ENCODE measurements at regions not wholly inside any gene's neighbourhood (a gene's known extent, or its start where the extent isn't known, plus 50 kb on each side); places are given as distances from the start of the nearest gene placed in this dataset.

DNA sequence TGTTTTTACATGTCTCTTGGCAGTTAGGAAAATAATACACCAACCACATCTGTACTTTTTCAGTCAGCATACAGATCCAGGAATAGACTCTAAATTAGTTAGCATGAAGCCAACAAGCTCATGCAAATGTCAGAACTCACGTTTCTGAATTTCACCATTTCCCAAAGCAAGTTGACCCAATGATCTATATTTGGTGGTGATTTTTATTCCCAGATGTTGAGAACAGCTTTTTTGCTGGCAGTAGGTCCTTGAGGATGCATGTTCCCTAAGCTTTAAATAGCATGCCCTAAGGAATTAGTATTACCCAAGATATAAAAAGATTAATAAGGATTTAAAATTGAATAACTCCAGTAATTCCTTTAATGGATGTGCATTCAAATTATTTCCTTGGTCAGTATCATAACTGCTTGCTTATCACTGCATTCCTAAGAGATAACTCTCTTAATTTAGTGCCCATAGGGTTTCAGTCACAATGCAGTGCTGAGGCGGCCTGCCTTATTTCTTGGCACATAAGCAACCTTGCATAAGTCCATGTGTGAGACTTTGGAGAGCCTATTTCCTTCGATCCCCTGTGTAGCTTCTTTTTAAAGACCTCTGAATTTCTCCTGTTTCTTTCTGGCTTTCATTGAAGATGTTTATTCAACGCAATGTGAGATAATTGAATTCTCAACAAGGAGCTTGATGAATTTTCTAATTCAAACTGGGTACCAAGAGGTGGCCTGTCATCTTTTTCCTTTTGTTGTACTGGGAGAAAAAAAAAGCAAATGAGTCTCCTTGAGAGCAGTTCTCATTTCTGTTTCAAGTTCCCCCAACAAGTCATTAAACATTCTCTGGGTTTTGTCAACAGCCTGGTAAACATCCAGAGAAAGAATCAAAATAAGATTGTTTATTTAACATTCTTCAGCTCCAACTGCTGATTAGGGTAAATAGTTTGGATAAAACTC is 135.3 kb upstream of the MEOX2 start:
- Histone ChIP-seq H3K4me1 (ENCODE audit: control insufficient read depth, insufficient read depth, low read length) (no peaks in the 10 kb centered on the region), H3K4me3 (ENCODE audit: low read depth in 2 of 2, low read length in 2 of 2) (no peak overlapping the region), H3K27me3 (ENCODE audit: control insufficient read depth, insufficient read depth, low read length) (no peaks in the 10 kb centered on the region), H3K27ac (ENCODE audit: low read length) (no peak overlapping the region), H3K9me3 (ENCODE audit: control insufficient read depth, insufficient read depth, low read depth, low read length) (no peaks in the 10 kb centered on the region), H3K36me3 (ENCODE audit: control insufficient read depth, insufficient read depth, low read length) (no peaks in the 10 kb centered on the region)
- ChIA-PET CTCF (no interaction called here), POLR2A (no interaction called here)
- in situ Hi-C loops (cut with HindIII; ENCODE audit: low pct_unique_long_range_greater_than_20kb, low sequenced_read_pairs) = no loop called here
- DNase-seq (ENCODE audit: low read depth, low spot score) = no peak
- no peak for ATAC-seq
- intact Hi-C loops (cut with micrococcal nuclease; ENCODE audit: unreplicated experiment) = no loop called here
- BruUV-seq (replicated peaks) = no TSS peak
- TF ChIP-seq, protein P1, sequence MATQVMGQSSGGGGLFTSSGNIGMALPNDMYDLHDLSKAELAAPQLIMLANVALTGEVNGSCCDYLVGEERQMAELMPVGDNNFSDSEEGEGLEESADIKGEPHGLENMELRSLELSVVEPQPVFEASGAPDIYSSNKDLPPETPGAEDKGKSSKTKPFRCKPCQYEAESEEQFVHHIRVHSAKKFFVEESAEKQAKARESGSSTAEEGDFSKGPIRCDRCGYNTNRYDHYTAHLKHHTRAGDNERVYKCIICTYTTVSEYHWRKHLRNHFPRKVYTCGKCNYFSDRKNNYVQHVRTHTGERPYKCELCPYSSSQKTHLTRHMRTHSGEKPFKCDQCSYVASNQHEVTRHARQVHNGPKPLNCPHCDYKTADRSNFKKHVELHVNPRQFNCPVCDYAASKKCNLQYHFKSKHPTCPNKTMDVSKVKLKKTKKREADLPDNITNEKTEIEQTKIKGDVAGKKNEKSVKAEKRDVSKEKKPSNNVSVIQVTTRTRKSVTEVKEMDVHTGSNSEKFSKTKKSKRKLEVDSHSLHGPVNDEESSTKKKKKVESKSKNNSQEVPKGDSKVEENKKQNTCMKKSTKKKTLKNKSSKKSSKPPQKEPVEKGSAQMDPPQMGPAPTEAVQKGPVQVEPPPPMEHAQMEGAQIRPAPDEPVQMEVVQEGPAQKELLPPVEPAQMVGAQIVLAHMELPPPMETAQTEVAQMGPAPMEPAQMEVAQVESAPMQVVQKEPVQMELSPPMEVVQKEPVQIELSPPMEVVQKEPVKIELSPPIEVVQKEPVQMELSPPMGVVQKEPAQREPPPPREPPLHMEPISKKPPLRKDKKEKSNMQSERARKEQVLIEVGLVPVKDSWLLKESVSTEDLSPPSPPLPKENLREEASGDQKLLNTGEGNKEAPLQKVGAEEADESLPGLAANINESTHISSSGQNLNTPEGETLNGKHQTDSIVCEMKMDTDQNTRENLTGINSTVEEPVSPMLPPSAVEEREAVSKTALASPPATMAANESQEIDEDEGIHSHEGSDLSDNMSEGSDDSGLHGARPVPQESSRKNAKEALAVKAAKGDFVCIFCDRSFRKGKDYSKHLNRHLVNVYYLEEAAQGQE (IDR thresholded peaks at IDR 0.05; ENCODE audit: insufficient read depth in 1 of 2, low read depth in 2 of 2, low read length in 1 of 2) = no peak
- TF ChIP-seq, protein P2, sequence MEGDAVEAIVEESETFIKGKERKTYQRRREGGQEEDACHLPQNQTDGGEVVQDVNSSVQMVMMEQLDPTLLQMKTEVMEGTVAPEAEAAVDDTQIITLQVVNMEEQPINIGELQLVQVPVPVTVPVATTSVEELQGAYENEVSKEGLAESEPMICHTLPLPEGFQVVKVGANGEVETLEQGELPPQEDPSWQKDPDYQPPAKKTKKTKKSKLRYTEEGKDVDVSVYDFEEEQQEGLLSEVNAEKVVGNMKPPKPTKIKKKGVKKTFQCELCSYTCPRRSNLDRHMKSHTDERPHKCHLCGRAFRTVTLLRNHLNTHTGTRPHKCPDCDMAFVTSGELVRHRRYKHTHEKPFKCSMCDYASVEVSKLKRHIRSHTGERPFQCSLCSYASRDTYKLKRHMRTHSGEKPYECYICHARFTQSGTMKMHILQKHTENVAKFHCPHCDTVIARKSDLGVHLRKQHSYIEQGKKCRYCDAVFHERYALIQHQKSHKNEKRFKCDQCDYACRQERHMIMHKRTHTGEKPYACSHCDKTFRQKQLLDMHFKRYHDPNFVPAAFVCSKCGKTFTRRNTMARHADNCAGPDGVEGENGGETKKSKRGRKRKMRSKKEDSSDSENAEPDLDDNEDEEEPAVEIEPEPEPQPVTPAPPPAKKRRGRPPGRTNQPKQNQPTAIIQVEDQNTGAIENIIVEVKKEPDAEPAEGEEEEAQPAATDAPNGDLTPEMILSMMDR (IDR thresholded peaks at IDR 0.05) = no peak
- TF ChIP-seq POLR2AphosphoS5 (IDR thresholded peaks at IDR 0.05; ENCODE audit: low read depth, low read length) (no peak), TCF7L2 (IDR thresholded peaks at IDR 0.05; ENCODE audit: low read depth, low read length) (no peak), SIN3A (IDR thresholded peaks at IDR 0.05; ENCODE audit: borderline replicate concordance, insufficient read depth, low read depth, low read length) (no peak)

DNA sequence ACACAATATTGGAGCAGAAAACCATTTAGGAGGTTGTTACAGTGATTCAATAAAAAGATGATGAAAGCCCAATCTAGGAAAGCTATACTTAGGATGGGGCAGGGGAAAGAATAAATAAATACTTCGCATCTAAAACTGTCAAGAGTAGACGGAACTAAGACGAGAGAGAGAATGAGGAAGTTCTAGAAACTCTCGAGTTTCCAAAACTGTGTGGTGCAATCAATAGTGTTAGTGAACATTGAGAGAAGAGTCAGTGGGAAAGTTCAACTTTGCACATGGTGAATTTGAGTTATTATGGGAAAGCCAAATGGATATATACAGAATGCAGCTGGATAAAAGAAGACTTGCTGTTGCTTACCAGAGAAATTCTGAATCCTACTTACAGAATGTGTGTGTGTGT is 133.8 kb upstream of the MEOX2 start:
- BruUV-seq (replicated peaks) = no TSS peak
- intact Hi-C loops (cut with micrococcal nuclease; ENCODE audit: unreplicated experiment) = no loop called here

More for the DNA sequence above, 133.8 kb upstream of the MEOX2 start:
- no peak overlapping the region for H3K4me3 ChIP-seq (ENCODE audit: low read depth in 2 of 2, low read length in 2 of 2)
- H3K36me3 ChIP-seq (ENCODE audit: control insufficient read depth, insufficient read depth, low read length) = no peaks in the 10 kb centered on the region
- DNase-seq (ENCODE audit: low read depth, low spot score) = no peak
- H3K27ac ChIP-seq (ENCODE audit: low read length) = no peak overlapping the region
- in situ Hi-C loops (cut with HindIII; ENCODE audit: low pct_unique_long_range_greater_than_20kb, low sequenced_read_pairs) = no loop called here
- TF ChIP-seq POLR2AphosphoS5 (IDR thresholded peaks at IDR 0.05; ENCODE audit: low read depth, low read length) (no peak), SIN3A (IDR thresholded peaks at IDR 0.05; ENCODE audit: borderline replicate concordance, insufficient read depth, low read depth, low read length) (no peak), TCF7L2 (IDR thresholded peaks at IDR 0.05; ENCODE audit: low read depth, low read length) (no peak)
- TF ChIP-seq, protein P1 (IDR thresholded peaks at IDR 0.05; ENCODE audit: insufficient read depth in 1 of 2, low read depth in 2 of 2, low read length in 1 of 2) = no peak
- TF ChIP-seq, protein P2 (IDR thresholded peaks at IDR 0.05) = no peak
- no peaks in the 10 kb centered on the region for H3K4me1 ChIP-seq (ENCODE audit: control insufficient read depth, insufficient read depth, low read length)
- no peaks in the 10 kb centered on the region for H3K9me3 ChIP-seq (ENCODE audit: control insufficient read depth, insufficient read depth, low read depth, low read length)
- CTCF ChIA-PET = no interaction called here
- no peaks in the 10 kb centered on the region for H3K27me3 ChIP-seq (ENCODE audit: control insufficient read depth, insufficient read depth, low read length)
- ATAC-seq = no peak
- POLR2A ChIA-PET = no interaction called here

All from Panc1 (cell line).